Peyer's patch (tissue), 4 donors: ENCODE measurements at regions not wholly inside any gene's neighbourhood (a gene's known extent, or its start where the extent isn't known, plus 50 kb on each side); places are given as distances from the start of the nearest gene placed in this dataset.

ENCODE experiments used
- DNase-seq, 3 donors: peaks; one replicate each; pipeline ENCODE4 v3.0.0-alpha.2; 2017 to 2019
- H3K27ac ChIP-seq, 4 donors: fragments of 200-600 bp; sonication (generic); one replicate each; pipeline ENCODE4 v1.5.1; 2016 to 2019
- H3K27me3 ChIP-seq, 2 donors: fragments of 200-600 bp; sonication (generic); one replicate each; pipeline ENCODE4 v1.5.1; 2019
- H3K36me3 ChIP-seq, 3 donors: fragments of 200-600 bp; sonication (generic); one replicate each; pipeline ENCODE4 v1.5.1; 2016 to 2019
- H3K4me1 ChIP-seq, 4 donors: fragments of 200-600 bp; sonication (generic); one replicate each; pipeline ENCODE4 v1.5.1; 2016 to 2019
- H3K4me3 ChIP-seq, 4 donors: fragments of 200-600 bp; sonication (generic); 1 replicate in 3 of 4; 2 replicates in 1 of 4; pipeline ENCODE4 v1.5.1; 2016 to 2019; ENCODE audit warnings: mild to moderate bottlenecking in 1 of 4
- H3K9me3 ChIP-seq, 4 donors: fragments of 200-600 bp; sonication (generic); one replicate each; pipeline ENCODE4 v1.5.1; 2016 to 2019; ENCODE audit warnings: mild to moderate bottlenecking in 1 of 4
- POLR2A ChIP-seq, 2 donors: fragments of 450-650 bp; IDR thresholded peaks; one replicate each; pipeline ENCODE4 v1.5.1; 2017; ENCODE audit warnings: antibody characterized with exemption in 2 of 2, mild to moderate bottlenecking in 2 of 2, moderate library complexity in 2 of 2
- TF ChIP-seq, protein P1 (sequence below), 6 experiments: fragments of 450-650 bp in 4 of 6; fragments of 200-600 bp in 2 of 6; sonication (generic) in 1 of 6; IDR thresholded peaks; one replicate each; pipeline ENCODE4 v1.5.1; 2017 to 2019; ENCODE audit warnings: antibody characterized with exemption in 6 of 6, mild to moderate bottlenecking in 3 of 6, moderate library complexity in 1 of 6

DNA sequence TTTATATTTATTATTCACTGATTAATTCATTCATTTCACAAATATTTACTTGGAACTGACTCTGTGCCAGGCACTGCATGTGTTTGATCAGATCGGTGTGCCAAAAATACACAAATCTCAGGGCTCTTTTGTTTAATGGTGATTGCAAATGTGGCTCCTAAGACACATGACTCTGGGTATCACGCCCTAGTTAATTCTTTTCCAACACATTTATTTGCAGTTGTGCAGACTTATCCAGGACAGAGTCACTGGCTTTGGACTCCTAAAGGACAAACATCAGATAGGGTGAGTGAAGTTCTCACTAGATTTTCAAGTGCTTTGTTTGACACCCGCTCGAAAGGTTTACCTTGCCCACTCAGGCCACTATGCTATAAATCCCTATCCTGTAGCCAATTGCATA lies 335.5 kb downstream of the BARHL2 start:
- H3K27ac ChIP-seq: no peak overlapping the region
- H3K4me3 ChIP-seq: no peak overlapping the region
- H3K36me3 ChIP-seq: no peaks in the 10 kb centered on the region
- TF ChIP-seq, protein P1, sequence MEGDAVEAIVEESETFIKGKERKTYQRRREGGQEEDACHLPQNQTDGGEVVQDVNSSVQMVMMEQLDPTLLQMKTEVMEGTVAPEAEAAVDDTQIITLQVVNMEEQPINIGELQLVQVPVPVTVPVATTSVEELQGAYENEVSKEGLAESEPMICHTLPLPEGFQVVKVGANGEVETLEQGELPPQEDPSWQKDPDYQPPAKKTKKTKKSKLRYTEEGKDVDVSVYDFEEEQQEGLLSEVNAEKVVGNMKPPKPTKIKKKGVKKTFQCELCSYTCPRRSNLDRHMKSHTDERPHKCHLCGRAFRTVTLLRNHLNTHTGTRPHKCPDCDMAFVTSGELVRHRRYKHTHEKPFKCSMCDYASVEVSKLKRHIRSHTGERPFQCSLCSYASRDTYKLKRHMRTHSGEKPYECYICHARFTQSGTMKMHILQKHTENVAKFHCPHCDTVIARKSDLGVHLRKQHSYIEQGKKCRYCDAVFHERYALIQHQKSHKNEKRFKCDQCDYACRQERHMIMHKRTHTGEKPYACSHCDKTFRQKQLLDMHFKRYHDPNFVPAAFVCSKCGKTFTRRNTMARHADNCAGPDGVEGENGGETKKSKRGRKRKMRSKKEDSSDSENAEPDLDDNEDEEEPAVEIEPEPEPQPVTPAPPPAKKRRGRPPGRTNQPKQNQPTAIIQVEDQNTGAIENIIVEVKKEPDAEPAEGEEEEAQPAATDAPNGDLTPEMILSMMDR (IDR thresholded peaks at IDR 0.05): no peak
- TF ChIP-seq POLR2A (IDR thresholded peaks at IDR 0.05): no peak
- no peaks in the 10 kb centered on the region for H3K9me3 ChIP-seq
- H3K4me1 ChIP-seq: no peaks in the 10 kb centered on the region
- H3K27me3 ChIP-seq: no peaks in the 10 kb centered on the region
- DNase-seq: no peak

DNA sequence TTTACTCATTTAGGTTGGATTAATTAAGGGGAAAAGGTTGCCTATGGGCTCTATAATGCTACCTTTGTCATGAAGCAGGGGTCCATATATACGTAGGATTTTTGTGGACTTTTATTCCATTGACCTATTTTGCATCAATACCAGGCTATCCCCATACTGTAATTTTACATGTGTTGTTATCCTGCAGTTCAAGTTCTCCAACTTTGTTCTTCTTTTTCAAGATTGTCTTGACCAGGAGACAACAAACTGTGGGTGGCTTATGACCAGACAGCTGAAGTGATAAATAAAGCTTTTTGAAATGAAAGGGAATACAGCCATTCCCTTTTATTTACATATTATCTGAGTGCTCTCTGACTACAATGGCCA lies 345.7 kb downstream of the BARHL2 start:
- TF ChIP-seq, protein P1 (IDR thresholded peaks at IDR 0.05): no peak
- no peak for TF ChIP-seq POLR2A (IDR thresholded peaks at IDR 0.05)
- Histone ChIP-seq H3K36me3 (no peaks in the 10 kb centered on the region), H3K4me3 (no peak overlapping the region), H3K27me3 (no peaks in the 10 kb centered on the region), H3K4me1 (no peaks in the 10 kb centered on the region), H3K27ac (no peak overlapping the region), H3K9me3 (no peaks in the 10 kb centered on the region)
- no peak for DNase-seq

DNA sequence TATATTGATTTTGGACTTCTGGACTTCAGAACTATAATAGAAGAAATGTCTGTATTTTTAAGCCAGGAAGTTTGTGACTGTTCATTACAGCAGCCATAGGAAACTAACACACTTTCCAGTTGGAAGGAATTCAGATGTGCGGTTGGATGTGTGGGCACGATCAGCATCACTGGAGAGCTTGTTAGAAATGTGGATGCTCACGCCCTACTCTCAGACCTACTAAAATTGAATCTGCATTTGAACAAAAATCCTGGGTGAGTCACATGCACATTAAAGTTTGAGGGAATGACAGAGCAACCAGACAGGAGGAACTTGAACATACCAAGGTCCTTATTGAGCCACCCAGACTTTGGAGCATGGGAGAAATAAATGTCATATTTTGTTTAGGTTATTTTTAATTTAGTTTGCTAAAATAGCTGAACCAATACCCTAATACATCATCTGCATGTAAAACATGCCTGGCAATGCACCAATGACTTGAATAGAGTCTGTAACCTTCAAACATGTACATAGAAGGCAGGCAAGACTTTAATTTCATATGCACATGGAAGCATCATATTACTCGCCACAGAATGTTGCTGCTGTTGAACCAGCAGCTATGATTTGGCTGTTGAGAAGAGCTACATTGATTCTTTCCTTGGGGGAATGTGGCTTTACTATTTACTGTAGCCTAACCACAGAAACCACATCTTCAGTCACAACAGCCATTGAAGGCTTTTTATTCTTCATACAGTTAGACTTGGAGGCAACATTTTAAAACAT lies 346.2 kb downstream of the BARHL2 start:
- Histone ChIP-seq H3K27me3 (no peaks in the 10 kb centered on the region), H3K27ac (no peak overlapping the region), H3K9me3 (no peaks in the 10 kb centered on the region), H3K4me3 (no peak overlapping the region), H3K4me1 (no peaks in the 10 kb centered on the region), H3K36me3 (no peaks in the 10 kb centered on the region)
- no peak for DNase-seq
- TF ChIP-seq, protein P1 (IDR thresholded peaks at IDR 0.05): no peak
- TF ChIP-seq POLR2A (IDR thresholded peaks at IDR 0.05): no peak

DNA sequence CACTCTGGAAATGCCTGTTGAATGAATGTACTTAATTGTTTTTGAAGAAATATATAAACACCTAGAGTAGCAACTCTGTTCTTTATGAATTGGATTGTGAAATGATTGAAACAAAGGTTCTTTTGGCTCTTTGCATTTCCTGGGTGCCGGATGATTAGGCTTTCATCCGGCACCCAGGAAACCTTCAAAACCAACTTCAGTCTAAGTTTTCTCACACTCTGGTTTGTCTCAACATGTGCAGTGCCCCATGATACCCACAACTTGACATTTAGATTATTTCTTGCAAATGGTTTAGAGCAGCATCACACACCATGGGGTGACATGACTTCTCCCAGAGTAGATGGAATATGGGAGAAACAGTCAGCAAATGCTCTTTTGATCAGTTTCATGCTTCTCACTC lies 354.9 kb downstream of the BARHL2 start:
- TF ChIP-seq POLR2A (IDR thresholded peaks at IDR 0.05): no peak
- TF ChIP-seq, protein P1 (IDR thresholded peaks at IDR 0.05): no peak
- no peaks in the 10 kb centered on the region for H3K4me1 ChIP-seq
- H3K27me3 ChIP-seq: no peaks in the 10 kb centered on the region
- no peaks in the 10 kb centered on the region for H3K36me3 ChIP-seq
- H3K9me3 ChIP-seq: no peaks in the 10 kb centered on the region
- DNase-seq: no peak
- no peak overlapping the region for H3K4me3 ChIP-seq
- H3K27ac ChIP-seq: no peak overlapping the region

DNA sequence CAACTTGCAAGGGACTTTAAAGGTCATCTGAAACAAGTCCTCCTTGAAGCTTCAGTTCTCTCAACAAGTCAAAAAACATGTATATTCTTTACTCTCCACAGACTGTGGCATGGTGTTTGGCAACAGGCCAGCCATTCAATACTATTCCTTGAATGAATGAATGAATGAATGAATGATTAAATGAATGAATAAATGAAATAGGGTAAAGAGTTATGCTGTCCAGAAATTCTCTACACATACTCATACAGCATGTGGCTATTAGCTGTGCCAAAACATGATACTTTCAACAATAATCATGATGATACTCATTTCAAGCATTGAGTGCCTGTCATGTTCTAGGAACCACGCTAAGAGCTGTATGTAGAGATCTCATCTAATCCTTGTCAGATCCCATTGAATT lies 356.1 kb downstream of the BARHL2 start:
- TF ChIP-seq, protein P1 (IDR thresholded peaks at IDR 0.05): no peak
- TF ChIP-seq POLR2A (IDR thresholded peaks at IDR 0.05): no peak
- H3K27ac ChIP-seq: no peak overlapping the region
- DNase-seq: no peak
- no peaks in the 10 kb centered on the region for H3K9me3 ChIP-seq
- H3K36me3 ChIP-seq: no peaks in the 10 kb centered on the region
- no peaks in the 10 kb centered on the region for H3K4me1 ChIP-seq
- no peak overlapping the region for H3K4me3 ChIP-seq
- H3K27me3 ChIP-seq: no peaks in the 10 kb centered on the region

DNA sequence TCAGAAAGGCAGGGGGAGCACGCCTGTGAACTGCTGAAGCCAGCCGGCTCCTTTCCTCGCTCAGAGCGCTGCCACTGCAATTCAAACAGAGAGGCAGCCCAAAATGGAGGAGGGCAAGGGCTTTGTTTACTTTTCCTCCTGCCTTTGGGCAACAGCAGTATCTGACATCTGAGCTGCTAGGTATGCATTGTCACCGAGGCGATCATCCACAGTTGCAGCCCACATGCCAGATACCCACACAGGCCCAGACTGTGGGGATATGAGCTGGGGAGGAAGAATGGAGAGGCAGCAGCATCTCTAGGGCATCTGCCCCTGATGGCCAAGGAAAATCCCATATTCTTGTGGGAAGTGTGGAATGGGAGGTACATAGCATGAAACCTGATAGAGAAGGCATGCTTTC lies 357.1 kb downstream of the BARHL2 start:
- no peaks in the 10 kb centered on the region for H3K4me1 ChIP-seq
- no peak overlapping the region for H3K27ac ChIP-seq
- no peaks in the 10 kb centered on the region for H3K27me3 ChIP-seq
- H3K36me3 ChIP-seq: no peaks in the 10 kb centered on the region
- H3K9me3 ChIP-seq: no peaks in the 10 kb centered on the region
- TF ChIP-seq, protein P1 (IDR thresholded peaks at IDR 0.05): no peak
- no peak for TF ChIP-seq POLR2A (IDR thresholded peaks at IDR 0.05)
- no peak for DNase-seq
- no peak overlapping the region for H3K4me3 ChIP-seq
